HG03460 (cell line): ENCODE measurements at regions not wholly inside any gene's neighbourhood (a gene's known extent, or its start where the extent isn't known, plus 50 kb on each side); places are given as distances from the start of the nearest gene placed in this dataset.
"Not testable (repeated sequence)": the region's sequence is repeated elsewhere in the genome, so short reads cannot be mapped to it uniquely, and the experiment has no call there.

Source experiments
- ATAC-seq: cut with Tn5 transposase; IDR thresholded peaks from one replicate; pipeline ENCODE4 v1.9.1; 2021; ENCODE audit not compliant: unreplicated experiment

- not testable (repeated sequence) for ATAC-seq
These were observed 343.7 kb downstream of the BCL2L11 start for GRCh38 chr2:111464367-111464766.

- not testable (repeated sequence) for ATAC-seq
These were observed 344.8 kb downstream of the BCL2L11 start for GRCh38 chr2:111465521-111465920.

- not testable (repeated sequence) for ATAC-seq
These were observed 346.0 kb downstream of the BCL2L11 start for GRCh38 chr2:111466744-111467143.

- not testable (repeated sequence) for ATAC-seq
These were observed 350.2 kb downstream of the BCL2L11 start for GRCh38 chr2:111470924-111471323.

- ATAC-seq = not testable (repeated sequence)
These were observed 351.2 kb downstream of the BCL2L11 start for GRCh38 chr2:111471791-111472530.

- not testable (repeated sequence) for ATAC-seq
These were observed 352.2 kb downstream of the BCL2L11 start for GRCh38 chr2:111472844-111473403.

GRCh38 chr2:111473522-111473921, 352.8 kb downstream of the BCL2L11 start:
- not testable (repeated sequence) for ATAC-seq

GRCh38 chr2:111474198-111474705, 353.5 kb downstream of the BCL2L11 start:
- ATAC-seq = not testable (repeated sequence)

- ATAC-seq = not testable (repeated sequence)
These were observed 357.6 kb downstream of the BCL2L11 start for GRCh38 chr2:111478335-111478734.

GRCh38 chr2:111478871-111479318, 358.2 kb downstream of the BCL2L11 start:
- not testable (repeated sequence) for ATAC-seq

- ATAC-seq = not testable (repeated sequence)
These were observed 359.4 kb downstream of the BCL2L11 start for GRCh38 chr2:111480016-111480625.

- not testable (repeated sequence) for ATAC-seq
These were observed 359.9 kb downstream of the BCL2L11 start for GRCh38 chr2:111480633-111481032.

GRCh38 chr2:111481219-111481618, 360.5 kb downstream of the BCL2L11 start:
- not testable (repeated sequence) for ATAC-seq

- ATAC-seq = peak; percentile 76
These were observed 362.4 kb downstream of the BCL2L11 start for GRCh38 chr2:111482987-111483679.

- ATAC-seq = not testable (repeated sequence)
These were observed 363.4 kb downstream of the BCL2L11 start for GRCh38 chr2:111484097-111484496.

GRCh38 chr2:111485895-111486294, 365.2 kb downstream of the BCL2L11 start:
- ATAC-seq = not testable (repeated sequence)

GRCh38 chr2:111488451-111488850, 367.7 kb downstream of the BCL2L11 start:
- ATAC-seq = not testable (repeated sequence)

GRCh38 chr2:111489460-111489859, 368.7 kb downstream of the BCL2L11 start:
- not testable (repeated sequence) for ATAC-seq

GRCh38 chr2:111491181-111491580, 370.5 kb downstream of the BCL2L11 start:
- not testable (repeated sequence) for ATAC-seq

GRCh38 chr2:111491614-111492013, 370.9 kb downstream of the BCL2L11 start:
- ATAC-seq = not testable (repeated sequence)
